ENCODE measurements at regions not wholly inside any gene's neighbourhood (a gene's known extent, or its start where the extent isn't known, plus 50 kb on each side); places are given as distances from the start of the nearest gene placed in this dataset.
"Not testable (repeated sequence)": the region's sequence is repeated elsewhere in the genome, so short reads cannot be mapped to it uniquely, and the experiment has no call there.

- no peak for DNase-seq
- no peaks in the 10 kb centered on the region for H3K27me3 ChIP-seq
- no peaks in the 10 kb centered on the region for H3K36me3 ChIP-seq
- no peaks in the 10 kb centered on the region for H3K9me3 ChIP-seq
- no peak overlapping the region for H3K4me3 ChIP-seq
These were observed 52.8 kb upstream of the IL1RAPL2 start for GRCh38 chrX:104513162-104513561.

DNA sequence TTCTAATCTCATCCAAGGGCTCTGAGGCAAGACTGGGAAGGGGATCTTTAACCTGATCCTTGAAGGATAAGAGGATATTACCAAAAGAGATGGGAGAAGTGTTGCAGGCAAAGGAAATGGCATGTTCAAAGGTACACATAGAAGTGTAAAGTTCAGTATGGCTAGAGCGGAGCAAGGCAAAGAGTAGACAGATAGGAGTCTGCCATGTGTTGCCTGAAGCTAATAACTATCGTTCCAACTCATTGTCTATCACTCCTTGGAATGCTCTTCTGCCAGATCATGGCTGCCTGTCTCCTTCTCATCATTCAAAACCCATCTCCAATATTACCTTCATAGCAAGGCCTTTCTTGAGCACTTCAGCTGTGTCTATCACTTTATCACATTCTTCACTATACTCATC lies 55.2 kb upstream of the IL1RAPL2 start:
- Histone ChIP-seq H3K4me3 (no peak overlapping the region), H3K9me3 (no peaks in the 10 kb centered on the region), H3K27me3 (no peaks in the 10 kb centered on the region), H3K36me3 (no peaks in the 10 kb centered on the region)
- DNase-seq, result no peak

DNA sequence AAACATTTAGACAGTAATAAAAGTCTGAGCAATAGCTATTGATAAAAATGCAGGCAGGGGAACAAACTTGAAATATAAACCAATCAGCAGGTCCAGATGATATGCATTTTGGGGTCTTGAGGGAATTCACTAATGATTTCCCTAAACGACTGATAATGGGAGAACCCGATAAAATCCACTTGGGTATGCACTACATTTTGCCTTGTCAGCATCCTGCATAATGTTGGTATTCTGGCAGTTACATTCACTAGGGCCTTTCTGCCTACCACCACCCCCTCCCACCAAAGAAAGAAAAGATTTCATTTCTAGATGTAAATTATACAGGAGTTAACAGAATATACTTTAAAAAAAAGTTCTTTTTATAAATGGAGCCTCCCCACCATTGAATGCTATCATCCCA lies 63.5 kb upstream of the IL1RAPL2 start:
- Histone ChIP-seq H3K9me3 (no peaks in the 10 kb centered on the region), H3K27me3 (no peaks in the 10 kb centered on the region), H3K36me3 (no peaks in the 10 kb centered on the region), H3K4me3 (no peak overlapping the region)
- no peak for DNase-seq

DNA sequence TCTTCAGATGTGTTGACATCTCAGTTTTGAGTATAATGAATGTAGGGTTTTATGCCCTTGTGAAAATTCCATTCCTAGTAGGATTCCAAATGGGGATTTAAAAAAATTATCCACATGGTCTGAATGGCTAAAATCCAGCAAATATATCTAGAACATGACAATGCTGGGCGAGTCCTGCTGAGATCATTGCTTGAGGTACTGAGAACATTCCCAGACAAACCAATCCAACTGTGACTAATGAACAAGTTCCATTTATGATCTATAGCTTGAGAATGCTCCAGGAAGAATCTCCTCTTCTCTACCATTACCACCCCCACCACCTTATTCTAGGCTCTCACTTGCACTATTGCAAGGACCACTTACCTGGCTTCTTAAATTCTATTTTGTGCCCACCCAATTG lies 77.2 kb upstream of the IL1RAPL2 start:
- no peak for DNase-seq
- H3K36me3 ChIP-seq, result no peaks in the 10 kb centered on the region
- no peak overlapping the region for H3K4me3 ChIP-seq
- no peaks in the 10 kb centered on the region for H3K9me3 ChIP-seq
- no peaks in the 10 kb centered on the region for H3K27me3 ChIP-seq

DNA sequence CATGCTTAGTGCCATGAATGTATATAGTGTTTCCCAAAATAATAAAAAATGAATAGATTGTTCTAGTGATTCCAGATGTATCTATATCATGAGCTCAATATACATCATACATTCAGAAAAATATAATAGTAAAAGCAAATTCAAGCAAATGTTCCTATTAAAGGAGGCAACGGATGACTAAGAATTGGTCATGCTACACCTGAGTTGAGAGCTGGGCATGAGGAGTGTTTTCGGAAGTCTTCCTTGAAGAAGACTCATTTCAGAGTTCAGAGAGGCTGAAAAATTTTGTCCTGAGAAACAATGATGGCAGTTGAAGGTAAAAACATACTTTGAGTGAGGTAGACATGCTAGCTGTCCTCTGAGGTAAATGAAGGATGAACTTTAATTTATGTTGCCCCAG lies 79.3 kb upstream of the IL1RAPL2 start:
- Histone ChIP-seq H3K9me3 (no peaks in the 10 kb centered on the region), H3K27me3 (no peaks in the 10 kb centered on the region), H3K4me3 (no peak overlapping the region), H3K36me3 (no peaks in the 10 kb centered on the region)
- DNase-seq, result no peak

- DNase-seq, result no peak
- H3K4me3 ChIP-seq, result no peak overlapping the region
These were observed 83.2 kb upstream of the IL1RAPL2 start for GRCh38 chrX:104482757-104483156.

GRCh38 chrX:104469771-104470170 lies 96.2 kb upstream of the IL1RAPL2 start:
- no peaks in the 10 kb centered on the region for H3K9me3 ChIP-seq
- no peak overlapping the region for H3K4me3 ChIP-seq
- no peaks in the 10 kb centered on the region for H3K36me3 ChIP-seq
- H3K27me3 ChIP-seq, result no peaks in the 10 kb centered on the region
- no peak for DNase-seq

More at GRCh38 chrX:104482757-104483156, 83.2 kb upstream of the IL1RAPL2 start:
- H3K36me3 ChIP-seq, result no peaks in the 10 kb centered on the region
- H3K27me3 ChIP-seq, result no peaks in the 10 kb centered on the region
- H3K9me3 ChIP-seq, result no peaks in the 10 kb centered on the region

DNA sequence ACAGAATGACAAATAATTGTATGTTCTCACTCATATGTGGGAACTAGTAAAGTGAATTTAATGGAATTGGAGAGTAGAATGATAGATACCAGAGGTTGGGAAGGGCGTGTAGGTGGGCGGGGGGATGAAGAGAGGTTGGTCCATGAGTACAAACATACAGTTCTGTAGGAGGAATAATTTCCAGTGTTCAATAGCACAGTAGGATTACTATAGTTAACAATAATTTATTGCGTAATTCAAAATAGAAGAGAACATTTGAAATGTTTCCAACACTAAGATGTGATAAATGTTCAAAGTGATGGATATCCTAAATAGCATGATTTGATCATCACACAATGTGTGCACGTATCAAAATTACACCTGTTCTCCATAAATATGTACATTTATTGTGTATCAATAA lies 106.2 kb upstream of the IL1RAPL2 start:
- Histone ChIP-seq H3K27me3 (no peaks in the 10 kb centered on the region), H3K9me3 (no peaks in the 10 kb centered on the region), H3K4me3 (no peak overlapping the region), H3K36me3 (no peaks in the 10 kb centered on the region)
- no peak for DNase-seq

- H3K9me3 ChIP-seq, H3K27me3 ChIP-seq, H3K36me3 ChIP-seq, H3K4me3 ChIP-seq, DNase-seq: not testable (repeated sequence)
These were observed 108.9 kb upstream of the IL1RAPL2 start for GRCh38 chrX:104457130-104457529.

DNA sequence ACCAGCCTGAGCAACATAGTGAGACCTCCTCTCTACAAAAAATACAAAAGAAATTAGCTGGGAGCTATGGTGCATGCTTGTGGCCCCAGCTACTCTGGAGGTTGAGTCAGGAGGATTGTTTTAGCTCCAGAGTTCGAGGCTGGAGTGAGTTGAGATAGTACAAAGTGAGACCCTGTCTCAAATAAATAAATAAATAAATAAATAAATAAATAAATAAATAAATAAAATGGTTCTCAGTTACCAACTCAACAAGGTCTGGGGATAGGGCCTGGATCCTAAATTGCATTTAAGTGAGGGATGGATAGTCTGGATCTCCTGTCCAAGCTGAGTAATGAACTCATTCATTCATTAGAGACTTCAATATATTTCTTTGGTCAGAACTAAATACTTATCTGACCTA lies 115.7 kb upstream of the IL1RAPL2 start:
- no peak for DNase-seq
- H3K27me3 ChIP-seq, result no peaks in the 10 kb centered on the region
- H3K4me3 ChIP-seq, result no peak overlapping the region
- H3K9me3 ChIP-seq, result no peaks in the 10 kb centered on the region
- no peaks in the 10 kb centered on the region for H3K36me3 ChIP-seq

DNA sequence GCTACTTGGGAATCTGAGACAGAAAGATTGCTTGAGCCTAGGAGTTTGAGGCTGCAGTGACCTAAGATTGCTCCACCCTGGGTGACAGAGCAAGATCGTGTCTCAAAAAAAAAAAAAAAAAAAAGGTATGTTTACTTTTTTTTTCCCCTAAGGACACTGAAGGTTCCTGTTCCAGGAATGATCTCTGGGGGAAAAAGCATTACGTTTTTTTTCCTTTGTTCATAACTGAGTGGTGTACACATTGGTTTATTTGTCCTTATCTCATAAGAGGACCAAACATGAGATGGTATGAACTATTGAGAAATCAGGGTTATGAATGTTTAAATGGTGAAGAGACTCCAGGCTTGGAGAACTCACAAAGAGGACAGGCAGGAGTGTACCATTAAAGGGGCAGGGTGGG lies 120.4 kb upstream of the IL1RAPL2 start:
- H3K36me3 ChIP-seq, result no peaks in the 10 kb centered on the region
- H3K4me3 ChIP-seq, result no peak overlapping the region
- no peaks in the 10 kb centered on the region for H3K9me3 ChIP-seq
- no peaks in the 10 kb centered on the region for H3K27me3 ChIP-seq
- no peak for DNase-seq

GRCh38 chrX:104435249-104435648 lies 130.8 kb upstream of the IL1RAPL2 start:
- Histone ChIP-seq H3K36me3 (no peaks in the 10 kb centered on the region), H3K27me3 (no peaks in the 10 kb centered on the region)
- DNase-seq, result no peak

DNA sequence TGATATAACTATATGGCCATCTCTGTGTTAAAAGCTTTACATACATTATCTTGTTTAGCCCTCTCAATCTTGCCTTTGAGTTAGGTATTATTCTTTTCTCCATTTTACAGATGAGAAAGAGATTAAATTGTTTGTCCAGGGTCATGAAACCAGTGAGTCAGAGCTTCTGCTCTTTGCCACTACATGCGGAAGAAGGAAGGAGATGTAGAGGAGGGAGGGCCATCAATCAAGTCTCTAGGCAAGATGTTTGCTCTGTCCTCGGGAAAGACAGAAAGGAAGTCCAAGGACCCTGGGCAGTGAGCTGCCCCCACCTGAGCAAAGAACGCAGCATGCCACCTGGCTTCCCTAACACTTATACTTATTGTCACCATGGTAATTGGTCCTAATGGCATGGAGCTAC lies 133.7 kb upstream of the IL1RAPL2 start:
- Histone ChIP-seq H3K4me3 (no peak overlapping the region), H3K9me3 (no peaks in the 10 kb centered on the region), H3K27me3 (no peaks in the 10 kb centered on the region), H3K36me3 (no peaks in the 10 kb centered on the region)
- DNase-seq, result no peak

More at GRCh38 chrX:104435249-104435648, 130.8 kb upstream of the IL1RAPL2 start:
- no peaks in the 10 kb centered on the region for H3K9me3 ChIP-seq
- H3K4me3 ChIP-seq, result no peak overlapping the region

GRCh38 chrX:104430742-104431119 lies 135.3 kb upstream of the IL1RAPL2 start:
- no peak for DNase-seq
- no peaks in the 10 kb centered on the region for H3K36me3 ChIP-seq

GRCh38 chrX:104430072-104430741 lies 135.8 kb upstream of the IL1RAPL2 start:
- no peak for DNase-seq

More at GRCh38 chrX:104430742-104431119, 135.3 kb upstream of the IL1RAPL2 start:
- no peaks in the 10 kb centered on the region for H3K27me3 ChIP-seq
- H3K9me3 ChIP-seq, result no peaks in the 10 kb centered on the region
- no peak overlapping the region for H3K4me3 ChIP-seq

DNA sequence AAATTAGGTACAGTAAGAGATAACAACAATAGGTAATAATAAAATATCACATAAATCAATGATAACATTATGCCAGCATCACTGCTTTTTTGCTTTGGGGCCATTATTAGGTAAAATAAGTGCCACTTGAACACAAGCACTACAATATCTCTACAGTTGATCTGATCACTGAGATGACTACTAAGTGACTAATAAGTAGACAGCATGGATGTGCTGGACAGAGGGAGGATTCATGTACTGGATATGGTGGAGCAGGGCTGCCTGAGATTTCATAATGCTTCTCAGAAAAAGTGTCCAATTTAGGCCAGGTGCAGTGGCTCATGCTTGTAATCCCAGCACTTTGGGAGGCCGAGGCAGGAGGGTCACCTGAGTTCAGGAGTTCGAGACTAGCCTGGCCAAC lies 137.8 kb upstream of the IL1RAPL2 start:
- DNase-seq, result no peak
- H3K4me3 ChIP-seq, result no peak overlapping the region

More at GRCh38 chrX:104430072-104430741, 135.8 kb upstream of the IL1RAPL2 start:
- Histone ChIP-seq H3K9me3 (no peaks in the 10 kb centered on the region), H3K36me3 (no peaks in the 10 kb centered on the region), H3K27me3 (no peaks in the 10 kb centered on the region), H3K4me3 (no peak overlapping the region)

GRCh38 chrX:104427693-104428092 lies 138.3 kb upstream of the IL1RAPL2 start:
- no peak overlapping the region for H3K4me3 ChIP-seq
- no peaks in the 10 kb centered on the region for H3K36me3 ChIP-seq
- no peaks in the 10 kb centered on the region for H3K27me3 ChIP-seq
- no peaks in the 10 kb centered on the region for H3K9me3 ChIP-seq
- no peak for DNase-seq

More for the DNA sequence above, 137.8 kb upstream of the IL1RAPL2 start:
- Histone ChIP-seq H3K36me3 (no peaks in the 10 kb centered on the region), H3K9me3 (no peaks in the 10 kb centered on the region), H3K27me3 (no peaks in the 10 kb centered on the region)

GRCh38 chrX:104427073-104427472 lies 138.9 kb upstream of the IL1RAPL2 start:
- no peaks in the 10 kb centered on the region for H3K9me3 ChIP-seq
- DNase-seq, result no peak
- no peak overlapping the region for H3K4me3 ChIP-seq
- H3K27me3 ChIP-seq, result no peaks in the 10 kb centered on the region
- no peaks in the 10 kb centered on the region for H3K36me3 ChIP-seq

- H3K9me3 ChIP-seq, result no peaks in the 10 kb centered on the region
- DNase-seq, result no peak
- H3K36me3 ChIP-seq, result no peaks in the 10 kb centered on the region
- H3K27me3 ChIP-seq, result no peaks in the 10 kb centered on the region
- no peak overlapping the region for H3K4me3 ChIP-seq
These were observed 145.1 kb upstream of the IL1RAPL2 start for GRCh38 chrX:104420907-104421306.

Measured in MG63 (cell line).